Endothelial cell (in vitro differentiated cells): ENCODE measurements at regions not wholly inside any gene's neighbourhood (a gene's known extent, or its start where the extent isn't known, plus 50 kb on each side); places are given as distances from the start of the nearest gene placed in this dataset.

ENCODE experiments used
- DNase-seq: peaks from one replicate; pipeline ENCODE4 v3.0.0; 2021; ENCODE audit warnings: low spot score
- H3K27ac Mint-ChIP-seq: one replicate; pipeline ENCODE4 v1.8.0; 2021; ENCODE audit warnings: mixed read lengths, inconsistent platforms; ENCODE audit not compliant: unreplicated experiment
- H3K27me3 Mint-ChIP-seq: one replicate; pipeline ENCODE4 v1.8.0; 2021; ENCODE audit warnings: mild to moderate bottlenecking, moderate library complexity, mixed read lengths, inconsistent platforms; ENCODE audit not compliant: unreplicated experiment
- H3K36me3 Mint-ChIP-seq: one replicate; pipeline ENCODE4 v1.8.0; 2021; ENCODE audit warnings: mild to moderate bottlenecking, low read depth, mixed read lengths, inconsistent platforms; ENCODE audit not compliant: unreplicated experiment
- H3K4me1 Mint-ChIP-seq: one replicate; pipeline ENCODE4 v1.8.0; 2021; ENCODE audit warnings: mild to moderate bottlenecking, mixed read lengths, inconsistent platforms; ENCODE audit not compliant: unreplicated experiment
- H3K4me3 Mint-ChIP-seq: one replicate; pipeline ENCODE4 v1.8.0; 2021; ENCODE audit warnings: mild to moderate bottlenecking, mixed read lengths, inconsistent platforms; ENCODE audit not compliant: unreplicated experiment
- H3K9me3 Mint-ChIP-seq: one replicate; pipeline ENCODE4 v1.8.0; 2021; ENCODE audit warnings: mixed read lengths, inconsistent platforms; ENCODE audit not compliant: unreplicated experiment
- CTCF ChIP-seq: fragments of 200-600 bp; sonication (generic); IDR thresholded peaks from one replicate; pipeline ENCODE4 v1.5.0; 2021; ENCODE audit warnings: antibody characterized with exemption; ENCODE audit not compliant: unreplicated experiment

GRCh38 chr6:141164042-141164743 lies 968.5 kb upstream of the GJE1 start:
- H3K27me3 Mint-ChIP-seq = no peaks in the 10 kb centered on the region
- DNase-seq = no peak
- H3K27ac Mint-ChIP-seq = no peak overlapping the region
- no peaks in the 10 kb centered on the region for H3K9me3 Mint-ChIP-seq
- no peak overlapping the region for H3K4me3 Mint-ChIP-seq
- no peak for TF ChIP-seq CTCF
- H3K4me1 Mint-ChIP-seq = no peaks in the 10 kb centered on the region
- no peaks in the 10 kb centered on the region for H3K36me3 Mint-ChIP-seq

GRCh38 chr6:141163107-141163506 lies 969.6 kb upstream of the GJE1 start:
- DNase-seq = no peak
- H3K27me3 Mint-ChIP-seq = no peaks in the 10 kb centered on the region
- TF ChIP-seq CTCF = no peak
- no peaks in the 10 kb centered on the region for H3K9me3 Mint-ChIP-seq
- H3K36me3 Mint-ChIP-seq = no peaks in the 10 kb centered on the region
- no peak overlapping the region for H3K27ac Mint-ChIP-seq
- no peaks in the 10 kb centered on the region for H3K4me1 Mint-ChIP-seq
- H3K4me3 Mint-ChIP-seq = no peak overlapping the region

- Mint-ChIP-seq H3K9me3 (no peaks in the 10 kb centered on the region), H3K4me1 (no peaks in the 10 kb centered on the region), H3K27ac (no peak overlapping the region), H3K4me3 (no peak overlapping the region), H3K27me3 (peaks cover 2% of the 10 kb centered on the region), H3K36me3 (no peaks in the 10 kb centered on the region)
- TF ChIP-seq CTCF = no peak
- DNase-seq = no peak
Observed at GRCh38 chr6:141158740-141159139, 974.0 kb upstream of the GJE1 start.

GRCh38 chr6:141153563-141153962 lies 979.2 kb upstream of the GJE1 start:
- no peaks in the 10 kb centered on the region for H3K9me3 Mint-ChIP-seq
- no peak overlapping the region for H3K4me3 Mint-ChIP-seq
- peaks cover 4% of the 10 kb centered on the region for H3K36me3 Mint-ChIP-seq
- no peak for DNase-seq
- no peaks in the 10 kb centered on the region for H3K4me1 Mint-ChIP-seq
- TF ChIP-seq CTCF = no peak
- H3K27ac Mint-ChIP-seq = no peak overlapping the region
- peaks cover 2% of the 10 kb centered on the region for H3K27me3 Mint-ChIP-seq

- H3K36me3 Mint-ChIP-seq = peaks cover 4% of the 10 kb centered on the region
- TF ChIP-seq CTCF = no peak
- H3K27me3 Mint-ChIP-seq = peaks cover 2% of the 10 kb centered on the region
- no peak overlapping the region for H3K27ac Mint-ChIP-seq
- H3K4me3 Mint-ChIP-seq = no peak overlapping the region
- no peaks in the 10 kb centered on the region for H3K9me3 Mint-ChIP-seq
- DNase-seq = no peak
- no peaks in the 10 kb centered on the region for H3K4me1 Mint-ChIP-seq
Observed at GRCh38 chr6:141152951-141153350, 979.8 kb upstream of the GJE1 start.
